Muscle layer of duodenum (tissue), 2 donors: ENCODE measurements at regions not wholly inside any gene's neighbourhood (a gene's known extent, or its start where the extent isn't known, plus 50 kb on each side); places are given as distances from the start of the nearest gene placed in this dataset.
"Not testable (repeated sequence)": the region's sequence is repeated elsewhere in the genome, so short reads cannot be mapped to it uniquely, and the experiment has no call there.

ENCODE experiments used
- H3K27ac ChIP-seq: one replicate; pipeline ENCODE4 v1.7.0; 2013; ENCODE audit warnings: mild to moderate bottlenecking, low read length
- H3K27me3 ChIP-seq: one replicate; pipeline ENCODE4 v1.7.0; 2013; ENCODE audit warnings: low read depth, mild to moderate bottlenecking, control low read depth, low read length
- H3K36me3 ChIP-seq, 2 donors: one replicate each; pipeline ENCODE4 v1.7.0; 2013; ENCODE audit warnings: low read length in 2 of 2, control low read depth in 1 of 2, mild to moderate bottlenecking in 1 of 2; ENCODE audit not compliant: insufficient read depth in 2 of 2, control insufficient read depth in 1 of 2
- H3K4me1 ChIP-seq, 2 donors: one replicate each; pipeline ENCODE4 v1.7.0; 2013; ENCODE audit warnings: low read length in 2 of 2, mild to moderate bottlenecking in 2 of 2, control low read depth in 1 of 2, moderate library complexity in 1 of 2; ENCODE audit not compliant: insufficient read depth in 2 of 2, control insufficient read depth in 1 of 2
- H3K4me3 ChIP-seq, 2 donors: one replicate each; pipeline ENCODE4 v1.7.0; 2013; ENCODE audit warnings: low read length in 2 of 2, low read depth in 1 of 2, mild to moderate bottlenecking in 1 of 2
- H3K9me3 ChIP-seq, 2 donors: one replicate each; pipeline ENCODE4 v1.7.0; 2013; ENCODE audit warnings: low read length in 2 of 2, control low read depth in 1 of 2, mild to moderate bottlenecking in 1 of 2; ENCODE audit not compliant: control insufficient read depth in 1 of 2
- donor health status: healthy.

DNA sequence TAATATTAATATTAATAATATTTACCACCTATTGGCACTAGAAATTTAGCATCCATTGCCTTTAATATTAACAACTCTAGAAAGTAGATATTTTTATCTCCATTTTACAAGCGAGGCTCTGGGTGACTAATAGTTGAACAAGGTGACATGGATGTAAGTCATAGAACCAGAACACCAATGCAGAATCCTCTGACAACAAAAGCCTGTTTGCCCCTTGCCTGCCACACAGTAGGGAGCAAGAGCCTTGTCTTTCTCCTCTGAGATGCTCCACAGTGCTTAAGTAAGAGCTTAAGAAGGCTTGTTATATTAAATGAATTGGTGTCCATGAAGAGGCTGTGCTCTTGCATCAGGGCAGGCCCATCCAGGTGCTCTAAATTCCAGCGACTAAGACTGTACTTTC lies 51.2 kb upstream of the LBX1 start:
- Histone ChIP-seq H3K4me3 (no peak overlapping the region), H3K4me1 (peaks cover 0 to 7% of the 10 kb centered on the region in 2 donors), H3K27ac (no peak overlapping the region), H3K27me3 (peaks cover 18% of the 10 kb centered on the region), H3K9me3 (no peaks in the 10 kb centered on the region), H3K36me3 (no peaks in the 10 kb centered on the region)

DNA sequence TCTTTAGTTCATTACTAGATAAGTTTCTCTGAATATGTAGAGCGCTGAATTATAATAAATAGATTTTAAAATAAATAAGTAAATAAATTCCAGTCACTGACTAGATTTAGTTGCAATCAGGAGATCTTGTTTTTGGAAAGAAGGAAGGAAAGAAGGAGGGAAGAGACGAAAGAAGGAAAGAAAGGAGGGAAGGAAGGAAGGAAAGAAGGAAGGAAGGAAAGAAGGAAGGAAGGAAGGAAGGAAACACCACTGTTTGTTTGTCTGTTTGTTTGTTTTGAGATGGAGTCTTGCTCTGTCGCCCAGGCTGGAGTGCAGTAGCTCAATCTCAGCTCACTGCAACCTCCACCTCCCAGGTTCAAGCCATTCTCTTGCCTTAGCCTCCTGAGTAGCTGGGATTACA lies 51.7 kb upstream of the LBX1 start:
- H3K9me3 ChIP-seq, H3K4me1 ChIP-seq: not testable (repeated sequence)

DNA sequence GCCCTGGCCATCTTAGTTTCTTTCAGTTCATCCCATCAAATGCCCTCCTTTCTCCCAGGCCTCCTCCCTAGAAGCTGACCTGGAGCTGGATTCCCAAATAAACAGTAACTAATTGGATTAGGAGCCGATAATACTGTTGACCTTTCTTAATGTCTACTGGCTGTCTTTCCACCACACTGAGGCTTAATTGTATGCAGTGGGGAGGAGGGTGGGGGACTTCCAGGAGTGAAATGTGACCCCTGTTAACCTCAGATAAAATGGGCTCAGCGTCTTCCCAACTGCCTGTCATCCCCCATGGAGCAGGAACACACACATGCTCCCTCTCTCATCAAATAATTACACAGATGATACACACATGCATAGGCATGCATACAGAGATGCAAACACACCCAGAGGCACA lies 53.7 kb upstream of the LBX1 start:
- Histone ChIP-seq H3K27me3 (peaks cover 28% of the 10 kb centered on the region), H3K27ac (no peak overlapping the region), H3K4me1 (peaks cover 0 to 7% of the 10 kb centered on the region in 2 donors), H3K9me3 (no peaks in the 10 kb centered on the region), H3K36me3 (no peaks in the 10 kb centered on the region), H3K4me3 (no peak overlapping the region)

More for the DNA sequence above, 51.7 kb upstream of the LBX1 start:
- peaks cover 20% of the 10 kb centered on the region for H3K27me3 ChIP-seq
- H3K27ac ChIP-seq, H3K36me3 ChIP-seq, H3K4me3 ChIP-seq: not testable (repeated sequence)

DNA sequence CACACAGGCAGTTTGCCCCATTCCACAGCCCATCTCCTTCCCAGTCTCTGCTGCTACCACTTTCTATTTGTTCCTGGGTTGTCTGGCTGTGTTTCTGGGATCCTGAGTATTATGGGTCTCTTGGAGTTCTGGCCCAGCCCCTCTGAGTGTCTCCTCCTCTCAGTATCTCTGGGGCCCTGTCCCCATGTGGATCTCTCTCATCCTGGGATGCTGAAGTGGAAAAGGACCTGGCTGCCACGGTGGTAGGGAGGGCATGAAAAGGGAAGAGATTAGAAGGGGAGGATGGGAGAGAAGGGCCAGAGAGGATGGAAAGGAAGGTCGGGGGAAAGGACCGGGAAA lies 54.5 kb upstream of the LBX1 start:
- Histone ChIP-seq H3K36me3 (no peaks in the 10 kb centered on the region), H3K9me3 (no peaks in the 10 kb centered on the region), H3K4me1 (peaks cover 0 to 7% of the 10 kb centered on the region in 2 donors), H3K27me3 (peaks cover 34% of the 10 kb centered on the region), H3K27ac (no peak overlapping the region), H3K4me3 (peak overlapping the region in 1 of 2 donors; percentile 36)

- Histone ChIP-seq H3K9me3 (no peaks in the 10 kb centered on the region), H3K4me1 (peaks cover 0 to 7% of the 10 kb centered on the region in 2 donors), H3K27ac (no peak overlapping the region), H3K27me3 (peaks cover 34% of the 10 kb centered on the region), H3K4me3 (peak overlapping the region in 1 of 2 donors; percentile 36), H3K36me3 (no peaks in the 10 kb centered on the region)
Measured at GRCh38 chr10:101284101-101284743, 55.0 kb upstream of the LBX1 start.

GRCh38 chr10:101284744-101285463 lies 55.6 kb upstream of the LBX1 start:
- Histone ChIP-seq H3K36me3 (no peaks in the 10 kb centered on the region), H3K4me3 (peak overlapping the region in 1 of 2 donors; percentile 36), H3K9me3 (no peaks in the 10 kb centered on the region), H3K27ac (no peak overlapping the region), H3K27me3 (peaks cover 34% of the 10 kb centered on the region), H3K4me1 (peaks cover 0 to 7% of the 10 kb centered on the region in 2 donors)

DNA sequence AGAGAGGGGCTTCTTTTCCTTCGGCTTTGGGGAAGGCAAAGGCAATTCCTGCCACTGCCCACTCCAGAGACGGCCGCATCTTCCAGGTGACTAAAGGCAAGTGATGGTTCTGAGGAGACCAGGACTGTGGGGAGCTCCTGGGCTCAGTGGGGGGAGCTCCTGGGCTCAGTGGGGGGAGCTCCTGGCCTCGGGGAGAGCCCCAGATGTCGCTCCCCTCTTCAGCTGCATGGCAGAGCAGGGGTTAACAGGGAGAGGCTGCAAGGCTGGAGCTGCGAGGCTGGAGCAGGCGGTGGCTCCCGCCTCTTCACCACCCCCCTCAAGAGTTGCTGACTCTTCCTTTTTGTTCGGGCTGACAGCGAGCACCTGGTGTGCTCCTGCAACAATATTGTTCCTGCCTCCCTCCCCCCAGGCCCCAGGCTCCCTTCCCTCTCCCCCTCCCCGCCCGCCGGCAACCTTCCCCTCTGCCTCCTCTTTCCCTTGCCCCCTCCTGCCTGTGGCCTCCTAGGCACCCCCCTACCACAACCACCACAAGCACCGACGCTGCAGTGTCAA lies 56.3 kb upstream of the LBX1 start:
- Histone ChIP-seq H3K4me1 (peaks cover 0 to 7% of the 10 kb centered on the region in 2 donors), H3K27ac (no peak overlapping the region), H3K4me3 (no peak overlapping the region), H3K27me3 (peaks cover 41% of the 10 kb centered on the region), H3K36me3 (no peaks in the 10 kb centered on the region), H3K9me3 (no peaks in the 10 kb centered on the region)

DNA sequence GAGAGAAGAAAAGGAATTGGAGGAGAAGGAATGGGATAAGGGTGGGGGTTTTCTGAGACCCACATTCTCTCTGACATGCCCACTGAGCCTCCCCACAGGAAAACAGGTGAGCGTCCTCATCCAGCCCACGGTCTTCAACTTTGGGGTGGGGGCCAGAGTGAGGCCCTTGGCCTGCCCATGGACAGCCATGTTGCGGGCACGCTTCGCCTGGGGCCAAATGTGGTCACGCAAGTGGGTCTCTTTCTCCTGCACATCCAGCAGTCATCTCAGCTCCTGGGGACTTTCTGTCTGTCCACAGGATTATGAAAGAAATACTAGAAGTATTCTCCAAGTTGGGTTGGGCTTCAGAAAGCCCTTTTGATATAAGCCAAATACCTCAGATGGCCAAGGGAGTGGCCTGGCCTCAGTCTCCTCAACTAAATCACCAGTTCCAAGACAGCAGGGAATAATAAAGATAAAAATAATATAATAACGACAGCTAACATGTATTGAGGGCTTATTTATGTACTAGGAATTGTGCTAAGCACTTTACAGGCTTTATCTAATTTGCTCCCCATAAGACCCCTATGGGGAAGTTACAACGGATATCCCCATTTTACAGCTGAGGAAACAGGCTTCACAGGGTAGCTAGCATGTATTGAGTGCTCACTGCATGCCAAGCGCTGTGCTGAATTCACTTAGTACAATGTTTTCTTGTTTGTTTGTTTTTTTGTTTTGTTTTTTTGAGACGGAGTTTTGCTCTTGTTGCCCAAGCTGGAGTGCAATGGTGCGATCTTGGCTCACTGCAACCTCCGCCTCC lies 57.2 kb upstream of the LBX1 start:
- no peak overlapping the region for H3K4me3 ChIP-seq
- peaks cover 0 to 12% of the 10 kb centered on the region in 2 donors for H3K4me1 ChIP-seq
- no peak overlapping the region for H3K27ac ChIP-seq
- H3K9me3 ChIP-seq, result no peaks in the 10 kb centered on the region
- peaks cover 50% of the 10 kb centered on the region for H3K27me3 ChIP-seq
- no peaks in the 10 kb centered on the region for H3K36me3 ChIP-seq

GRCh38 chr10:101287183-101287996 lies 58.1 kb upstream of the LBX1 start:
- Histone ChIP-seq H3K36me3 (no peaks in the 10 kb centered on the region), H3K27ac (no peak overlapping the region), H3K4me1 (peaks cover 0 to 20% of the 10 kb centered on the region in 2 donors), H3K27me3 (peaks cover 55% of the 10 kb centered on the region), H3K4me3 (no peak overlapping the region), H3K9me3 (no peaks in the 10 kb centered on the region)

DNA sequence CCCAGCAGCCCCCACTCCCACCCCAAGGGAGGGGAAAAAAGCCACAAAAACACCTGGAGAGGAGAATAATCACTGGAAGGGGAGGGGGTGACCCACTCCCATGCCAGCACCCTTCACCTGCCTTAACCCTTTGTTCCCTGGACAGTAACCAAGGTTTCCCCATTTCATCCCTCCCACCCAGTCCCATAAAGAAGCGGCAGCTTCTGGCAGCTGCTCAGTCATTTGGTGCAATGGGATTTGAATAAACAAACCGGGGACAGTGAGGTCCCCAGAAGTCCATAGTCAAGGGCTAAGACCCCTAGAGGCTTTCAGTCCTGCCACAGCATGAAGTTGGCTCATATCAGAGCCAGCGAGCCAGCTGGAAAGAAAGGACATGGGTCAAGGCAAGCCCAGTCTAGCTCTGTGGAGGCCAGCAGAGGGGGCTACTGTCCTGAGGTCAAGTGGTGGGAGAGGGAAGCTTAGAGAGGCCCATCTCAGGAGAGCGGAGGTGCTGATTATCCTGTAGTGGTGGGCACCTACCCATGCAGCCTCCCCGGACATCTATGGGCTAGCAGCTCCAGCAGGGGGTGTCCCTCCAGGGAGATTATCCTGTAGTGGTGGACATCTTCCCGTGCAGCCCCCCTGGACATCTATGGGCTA lies 58.9 kb upstream of the LBX1 start:
- Histone ChIP-seq H3K9me3 (no peaks in the 10 kb centered on the region), H3K36me3 (no peaks in the 10 kb centered on the region), H3K27ac (no peak overlapping the region), H3K4me3 (no peak overlapping the region), H3K4me1 (peaks cover 0 to 27% of the 10 kb centered on the region in 2 donors), H3K27me3 (peaks cover 53% of the 10 kb centered on the region)
